Amygdala (tissue), 56 donors: ENCODE measurements at regions not wholly inside any gene's neighbourhood (a gene's known extent, or its start where the extent isn't known, plus 50 kb on each side); places are given as distances from the start of the nearest gene placed in this dataset.
"Not testable (repeated sequence)": the region's sequence is repeated elsewhere in the genome, so short reads cannot be mapped to it uniquely, and the experiment has no call there.

Source experiments
- DNase-seq, 56 donors: peaks; one replicate each; lab custom pipeline; 2025; lab: John Stamatoyannopoulos, UW

DNA sequence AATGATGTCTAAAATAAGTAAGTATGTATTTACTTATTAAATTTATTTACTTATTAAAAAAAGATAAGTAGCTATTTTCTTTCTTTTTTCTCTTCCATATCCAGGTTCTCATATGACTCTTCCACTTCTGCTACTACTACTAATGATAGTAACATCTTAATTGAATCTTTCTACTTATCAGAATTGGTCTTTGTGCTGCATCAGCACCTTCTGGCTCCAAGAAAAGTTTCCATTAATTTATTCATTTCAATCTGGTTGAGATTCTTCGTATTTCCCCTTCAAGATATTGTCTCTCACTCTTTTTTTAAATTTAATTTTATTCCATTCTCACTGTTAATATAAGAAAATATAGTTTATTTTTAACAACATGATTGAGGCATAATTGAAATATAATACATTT, 1675.4 kb downstream of the DPP10 start:
- no peak for DNase-seq

DNA sequence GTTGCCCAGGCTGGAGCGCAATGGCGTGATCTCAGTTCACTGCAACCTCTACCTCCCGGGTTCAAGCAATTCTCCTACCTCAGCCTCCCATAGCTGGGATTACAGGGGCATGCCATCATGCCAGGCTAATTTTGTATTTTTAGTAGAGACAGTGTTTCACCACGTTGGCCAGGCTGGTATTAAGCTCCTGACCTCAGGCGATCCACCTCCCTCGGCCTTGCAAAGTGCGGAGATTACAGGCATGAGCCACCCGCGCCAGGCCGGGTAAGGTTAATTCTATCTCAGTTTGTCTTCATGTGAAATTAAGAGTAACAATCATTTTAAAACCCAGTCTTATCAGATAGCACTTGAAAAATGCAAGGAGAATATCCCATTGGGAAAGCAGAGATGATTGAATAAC, 1681.7 kb upstream of the DDX18 start:
- no peak for DNase-seq

DNA sequence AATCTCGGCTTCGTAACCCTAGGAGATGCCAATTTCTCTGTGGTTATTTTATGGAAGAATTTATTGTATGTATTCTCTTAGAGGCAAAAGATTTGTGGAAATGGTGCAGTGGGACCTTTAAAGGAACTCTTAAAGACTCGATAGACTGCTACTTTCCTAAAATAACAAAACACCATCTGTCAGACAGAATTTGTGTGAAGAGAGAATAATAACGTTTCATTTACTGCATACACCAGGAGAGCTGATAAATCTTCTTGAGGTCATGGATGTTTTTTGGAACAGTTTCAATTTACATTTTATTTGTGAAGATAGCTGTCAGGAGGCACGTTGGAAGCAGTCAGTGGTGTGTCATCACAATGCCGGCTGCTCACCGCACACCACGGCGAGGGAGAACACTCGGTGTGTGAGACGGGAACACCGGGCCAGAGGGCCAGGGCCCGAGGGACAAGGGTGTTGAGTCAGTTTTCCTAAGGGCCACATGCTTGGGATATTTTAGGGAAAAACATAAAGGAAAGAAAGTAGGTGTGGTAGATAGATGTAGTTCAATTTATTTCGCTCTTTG, 1681.0 kb upstream of the DDX18 start:
- DNase-seq: peak in 2 of 56 donors; percentile 4 to 26

DNA sequence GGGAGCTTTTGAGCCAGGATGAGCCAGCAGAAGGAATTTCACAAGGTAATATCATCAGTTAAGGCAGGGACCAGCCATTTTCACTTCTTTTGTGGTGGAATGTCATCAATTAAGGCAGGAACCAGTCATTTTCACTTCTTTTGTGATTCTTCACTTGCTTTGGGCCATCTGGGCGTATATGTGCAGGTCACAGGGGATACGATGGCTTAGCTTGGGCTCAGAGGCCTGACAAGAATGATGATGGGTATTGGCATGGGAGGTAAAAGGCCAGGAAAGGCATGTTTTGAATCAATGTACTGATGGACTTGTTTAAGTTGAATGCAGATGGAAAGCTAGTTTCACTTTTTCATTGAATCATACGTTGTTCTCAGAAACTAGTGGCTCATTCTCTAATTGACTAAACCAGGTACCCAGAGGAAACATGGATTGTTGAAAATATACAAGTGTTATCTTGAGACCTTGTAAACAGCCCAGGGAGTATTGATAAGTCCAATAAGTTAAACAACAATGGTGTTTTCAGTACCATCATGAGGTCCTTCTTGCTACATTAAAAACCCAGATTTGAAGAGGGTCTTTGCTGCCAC, 1672.5 kb upstream of the DDX18 start:
- DNase-seq: no peak

DNA sequence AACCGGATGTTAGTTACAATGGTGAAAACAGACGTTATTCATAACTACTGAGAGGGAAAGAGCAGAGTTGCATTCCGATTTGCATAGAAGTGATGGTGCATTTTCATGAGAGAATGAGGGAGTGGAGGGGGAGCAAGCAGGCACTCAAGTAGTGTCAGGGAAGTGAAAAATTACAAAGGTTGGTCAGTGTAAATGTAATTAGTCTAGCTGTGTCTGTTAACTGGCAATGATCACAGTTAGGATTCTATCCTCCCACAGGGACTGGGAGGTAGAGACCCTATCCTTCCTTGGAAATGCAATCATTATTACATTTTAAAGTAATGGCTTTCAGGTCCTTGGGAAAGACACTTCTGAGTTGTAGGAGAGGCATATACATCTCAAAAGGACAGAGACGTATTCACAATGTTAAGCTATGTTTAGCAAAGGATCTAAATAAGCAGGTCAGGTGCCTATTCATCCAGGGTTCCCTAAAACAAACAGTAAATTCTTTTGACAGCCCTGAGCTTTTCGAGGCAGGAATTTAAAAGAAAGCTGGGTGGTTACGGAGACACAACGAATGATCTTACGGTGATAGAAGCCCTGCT, 1671.8 kb upstream of the DDX18 start:
- DNase-seq: no peak

DNA sequence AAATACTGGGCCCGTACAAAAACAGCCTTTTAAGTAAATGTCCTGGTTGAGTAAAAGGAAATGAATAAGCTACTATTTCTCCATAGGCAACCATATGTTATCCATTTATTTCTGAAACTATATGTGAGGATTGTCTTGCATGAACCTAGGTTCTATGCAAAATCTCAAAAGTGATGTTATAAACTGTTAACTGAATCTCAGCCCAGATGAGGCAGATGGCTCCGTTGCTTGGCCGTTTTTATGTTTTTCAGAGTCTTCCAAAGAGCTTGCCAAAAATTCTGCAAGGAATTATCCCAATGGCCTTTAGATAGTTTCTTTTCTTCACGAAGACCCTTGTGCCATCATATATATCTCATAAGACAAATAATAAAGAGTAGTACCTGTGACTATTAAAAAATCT, 1669.5 kb upstream of the DDX18 start:
- DNase-seq: no peak

DNA sequence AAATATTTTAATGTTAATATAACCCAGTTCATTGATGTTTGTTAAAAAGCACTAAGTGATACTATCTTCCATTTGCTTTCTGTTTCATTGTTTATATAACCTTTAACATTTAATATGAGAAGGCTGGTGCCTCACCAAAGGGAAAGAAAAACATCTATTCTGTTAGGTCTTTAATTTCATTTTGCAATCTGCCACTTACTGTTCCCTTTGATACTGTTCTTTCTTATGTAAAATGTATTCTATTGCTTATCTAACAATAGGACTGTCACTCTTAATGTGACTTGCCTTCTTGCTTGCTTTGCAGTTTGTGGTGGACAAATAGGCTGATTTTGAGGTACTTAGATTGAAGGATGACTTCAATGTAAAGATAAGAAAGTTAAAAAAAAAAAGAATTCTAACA, 1666.1 kb upstream of the DDX18 start:
- no peak for DNase-seq

DNA sequence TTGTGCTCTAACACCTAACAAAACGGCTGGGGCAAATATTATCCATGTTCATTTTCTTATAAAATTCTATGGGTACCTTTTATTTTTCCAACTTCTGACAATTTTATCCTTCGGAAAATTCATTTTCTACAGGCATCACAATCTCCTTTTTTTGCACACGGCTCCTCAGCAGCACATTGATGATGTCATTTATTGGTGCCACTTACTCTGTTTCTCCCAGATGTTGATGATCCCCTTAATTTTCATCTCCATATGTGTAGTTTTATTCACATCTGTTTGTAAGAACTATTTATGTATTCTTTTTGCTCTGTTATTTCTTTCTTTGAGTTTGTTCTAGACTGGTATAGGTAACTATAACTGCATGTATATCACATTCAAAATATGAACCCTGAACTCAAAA, 1660.8 kb upstream of the DDX18 start:
- no peak for DNase-seq

DNA sequence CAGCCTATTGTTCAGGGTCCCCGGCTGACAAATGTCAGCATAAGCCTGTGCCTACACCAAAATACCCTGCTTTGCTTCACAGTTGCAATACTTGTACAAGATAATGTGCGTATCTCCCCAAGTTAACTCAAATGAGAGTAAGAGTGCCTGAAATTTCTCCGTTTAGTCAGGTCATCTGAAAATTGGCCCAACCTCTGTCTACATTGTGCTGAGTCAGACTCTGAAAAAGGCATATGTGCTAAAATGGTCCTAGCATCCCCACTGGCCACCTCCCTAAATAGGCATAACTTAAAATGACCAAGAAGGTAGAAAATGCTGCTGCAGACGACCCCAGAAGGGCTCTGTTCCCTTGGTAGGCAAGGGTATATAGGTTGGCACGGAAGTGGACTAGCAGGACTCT, 1653.8 kb upstream of the DDX18 start:
- DNase-seq: no peak

DNA sequence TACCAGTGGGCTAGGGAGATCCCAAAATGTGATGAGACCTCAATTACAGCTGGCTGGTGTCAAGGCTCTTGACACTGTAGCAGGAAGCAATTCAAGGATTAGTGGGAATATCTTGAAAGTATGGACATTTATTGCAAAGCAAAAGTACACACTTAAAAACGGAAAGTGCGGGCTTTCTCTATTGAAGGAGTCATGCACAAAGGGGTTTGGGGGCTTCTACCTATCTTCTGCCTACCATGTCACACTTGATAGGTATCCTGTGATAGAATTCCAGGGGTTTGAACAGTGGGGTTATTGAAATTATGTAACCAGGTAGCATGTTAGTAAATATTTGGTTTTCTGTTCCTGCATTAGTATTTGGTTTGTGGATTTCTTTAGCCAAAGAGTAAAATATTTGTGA, 1652.1 kb upstream of the DDX18 start:
- DNase-seq: no peak

DNA sequence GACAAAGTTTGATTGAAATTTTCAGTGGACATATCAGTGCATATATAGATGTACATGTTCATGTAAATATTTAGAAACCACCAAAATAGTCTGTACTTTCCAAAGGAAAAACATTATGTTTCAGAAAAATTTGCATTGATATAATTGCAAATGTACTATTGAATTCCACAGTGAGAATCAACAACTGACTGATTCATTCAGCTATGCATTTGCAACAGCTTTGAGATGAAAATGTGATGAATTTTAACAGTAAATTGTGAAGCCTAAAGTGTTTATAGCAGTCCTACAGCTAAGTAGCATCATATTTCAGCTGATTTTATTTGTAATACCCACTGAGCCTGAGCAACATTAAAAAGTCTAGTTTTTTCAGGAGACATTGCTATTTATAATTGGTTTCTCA, 1647.4 kb upstream of the DDX18 start:
- peak in 1 of 56 donors; percentile 8 for DNase-seq

DNA sequence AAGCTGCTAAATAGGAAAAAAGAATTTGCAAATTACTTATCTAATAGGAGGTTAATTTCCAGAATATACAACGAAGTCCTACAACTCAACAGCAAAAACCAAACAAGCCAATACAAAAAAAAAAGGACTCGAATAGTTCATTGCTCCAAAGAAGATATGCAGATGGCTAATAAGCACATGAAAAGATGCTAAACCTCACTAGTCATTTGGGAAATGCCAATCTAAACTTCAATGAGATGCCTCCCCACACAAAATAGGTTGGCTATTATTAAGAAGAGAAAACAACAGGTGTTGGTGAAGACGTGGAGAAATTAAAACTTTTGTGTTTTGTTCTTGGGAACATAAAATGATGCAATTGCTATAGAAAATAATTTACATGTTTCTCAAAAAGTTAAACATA, 1634.4 kb upstream of the DDX18 start:
- no peak for DNase-seq

DNA sequence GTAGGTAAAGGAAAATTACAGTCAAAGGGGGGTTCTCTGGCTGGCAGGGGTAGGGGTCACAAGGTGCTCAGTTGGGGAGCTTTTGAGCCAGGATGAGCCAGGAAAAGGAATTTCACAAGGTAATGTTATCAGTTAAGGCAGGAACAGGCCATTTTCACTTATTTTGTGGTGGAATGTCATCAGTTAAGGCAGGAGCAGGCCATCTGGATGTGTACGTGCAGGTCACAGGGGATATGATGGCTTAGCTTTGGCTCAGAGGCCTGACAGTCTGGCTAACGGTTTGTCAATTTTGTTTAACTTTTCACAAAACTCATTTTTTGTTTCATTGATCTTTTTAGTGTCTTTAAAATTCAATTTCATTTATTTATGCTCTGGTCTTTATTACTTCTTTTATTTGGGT, 1623.8 kb upstream of the DDX18 start:
- DNase-seq: not testable (repeated sequence)

DNA sequence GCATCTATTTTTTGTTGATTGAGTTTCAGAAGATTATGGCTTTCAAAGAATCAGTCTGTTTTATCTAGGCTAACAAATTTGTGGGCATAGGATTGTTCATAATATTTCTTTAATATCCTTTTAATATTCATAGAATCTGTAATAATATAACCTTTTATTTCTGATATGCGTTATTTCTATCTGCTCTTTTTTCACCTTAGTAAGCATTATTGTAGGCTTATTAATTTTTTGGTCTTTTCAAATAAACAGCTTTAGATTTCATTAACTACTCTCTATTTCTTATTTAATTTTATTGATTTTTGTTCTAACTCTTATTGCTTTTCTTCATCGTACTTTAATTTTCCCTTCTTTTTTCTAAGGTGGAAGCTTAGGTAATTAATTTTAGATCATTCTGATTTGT, 1614.4 kb upstream of the DDX18 start:
- no peak for DNase-seq

DNA sequence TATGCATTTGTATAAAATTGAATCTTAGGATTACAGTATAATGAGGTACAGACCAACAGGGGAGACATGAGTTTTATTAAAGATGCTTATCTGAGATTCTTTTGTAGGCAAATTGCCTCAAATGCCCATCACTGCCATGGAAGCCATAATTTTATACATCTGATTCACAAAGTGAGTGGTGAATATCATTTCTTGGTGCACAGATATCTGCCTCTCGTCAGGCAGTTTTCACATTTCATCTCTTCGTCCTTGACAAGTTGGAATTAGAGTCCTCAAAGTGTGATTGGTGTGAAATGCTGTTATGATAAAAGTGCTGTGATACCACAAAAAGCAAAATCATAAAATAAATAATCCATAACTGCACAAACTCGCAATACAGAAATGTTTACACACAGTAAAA, 1602.8 kb upstream of the DDX18 start:
- DNase-seq: no peak

DNA sequence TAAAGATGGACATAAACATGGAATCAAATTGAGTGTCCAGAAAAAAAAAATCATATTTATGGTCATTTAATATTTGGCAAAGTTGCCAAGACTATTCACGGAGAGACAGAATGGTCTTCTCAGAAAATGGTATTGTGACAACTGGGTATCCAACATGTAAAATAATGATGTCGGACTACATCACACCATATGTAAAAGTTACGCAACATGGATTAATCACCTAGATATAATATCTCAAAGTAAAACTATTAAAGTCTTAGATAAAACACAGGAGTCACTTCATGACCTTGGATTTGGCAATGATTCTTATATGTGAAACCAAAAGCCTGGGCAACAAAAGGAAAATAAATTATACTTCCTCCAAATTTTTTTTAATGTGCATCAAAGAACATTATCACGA, 1591.7 kb upstream of the DDX18 start:
- DNase-seq: no peak

DNA sequence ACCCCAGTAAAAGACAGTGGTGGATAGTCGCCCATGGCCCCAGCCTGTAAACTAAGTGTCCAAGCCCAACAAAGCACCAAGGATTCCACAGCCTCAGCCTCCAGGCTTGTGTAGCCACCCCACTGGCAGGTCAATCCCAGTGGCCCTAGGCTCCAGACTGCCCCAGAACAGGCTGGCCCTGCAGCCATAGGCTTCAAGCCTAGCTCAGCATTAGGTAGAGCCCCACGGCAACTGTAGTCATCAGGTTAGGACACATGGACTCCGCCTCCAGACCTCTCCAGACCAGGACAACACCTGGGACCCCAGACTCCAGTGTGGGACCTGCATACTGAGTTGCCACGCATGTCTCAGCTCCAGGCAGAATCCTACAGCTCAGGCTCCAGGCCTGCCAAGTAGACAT, 1590.6 kb upstream of the DDX18 start:
- DNase-seq: no peak

DNA sequence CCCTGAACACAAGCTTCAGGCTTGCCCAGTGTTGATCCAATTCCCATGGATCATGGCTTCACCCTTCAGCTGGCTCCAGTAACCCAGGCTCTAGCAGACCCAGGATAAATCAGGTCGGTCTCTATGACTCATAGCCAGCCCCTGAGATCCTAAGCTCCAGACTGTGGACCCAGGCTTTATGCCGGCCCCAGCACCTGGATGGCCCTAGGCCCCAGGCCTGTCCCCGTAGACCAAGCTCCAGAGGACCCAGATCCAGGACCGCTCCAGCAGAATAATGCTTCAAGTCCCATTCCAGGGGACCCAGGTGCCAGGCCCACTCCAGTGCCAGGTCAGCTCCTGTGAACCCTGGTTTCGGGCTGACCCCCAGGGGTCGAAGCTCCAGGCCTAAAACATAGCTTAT, 1589.9 kb upstream of the DDX18 start:
- DNase-seq: no peak

DNA sequence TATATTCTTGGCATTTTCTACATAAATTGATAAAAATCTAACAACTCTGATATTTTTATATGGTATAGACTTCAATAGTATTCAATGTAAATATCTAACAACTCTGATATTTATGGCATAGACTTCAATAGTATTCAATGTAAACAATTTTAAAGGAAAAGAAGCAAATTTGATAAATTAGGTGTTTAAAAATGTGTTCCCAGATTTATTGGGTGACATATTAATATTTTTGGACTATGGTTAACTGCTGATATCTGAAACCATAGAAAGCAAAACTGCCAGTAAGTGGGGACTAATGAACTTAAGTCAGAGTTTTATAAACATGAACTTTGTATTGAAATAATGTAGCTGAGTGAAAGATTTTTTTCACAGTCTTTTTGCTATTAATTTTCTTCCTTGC, 1576.0 kb upstream of the DDX18 start:
- no peak for DNase-seq

DNA sequence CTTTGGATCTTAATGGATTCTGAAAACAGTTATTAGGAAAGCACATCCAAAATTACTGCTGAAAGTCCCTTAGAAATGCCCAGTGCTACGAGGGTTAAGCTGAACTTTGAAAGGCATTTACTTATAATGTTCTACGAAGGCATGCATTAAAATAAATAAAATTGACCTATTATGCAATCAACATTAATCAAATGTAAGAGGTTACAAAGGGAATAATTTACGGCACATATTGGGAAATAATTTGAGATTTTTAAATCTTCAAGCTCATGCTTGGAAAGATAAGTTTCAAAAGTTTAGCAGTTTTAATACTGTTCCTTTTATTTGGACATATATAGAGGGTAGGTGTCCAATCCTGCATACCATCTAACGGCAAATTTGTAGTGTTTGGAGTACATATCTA, 1564.1 kb upstream of the DDX18 start:
- no peak for DNase-seq

DNA sequence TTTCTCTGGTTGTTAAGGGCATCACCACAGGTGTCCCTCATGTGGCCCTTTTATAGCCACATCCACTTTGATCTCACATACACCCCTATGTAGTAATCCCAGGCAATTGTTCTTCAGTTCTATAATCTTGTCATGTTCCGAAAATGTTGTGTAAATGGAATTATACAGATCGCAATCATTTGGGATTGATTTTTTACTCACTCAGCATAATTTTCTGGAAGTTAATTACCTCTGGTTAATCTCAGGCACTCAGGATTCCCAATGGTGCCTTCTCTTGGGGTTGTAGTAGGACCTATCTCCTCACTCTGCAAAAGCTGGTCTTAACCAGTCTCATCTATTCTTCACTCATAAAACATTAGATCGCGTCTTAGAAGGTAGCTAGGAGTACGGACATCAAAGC, 1549.6 kb upstream of the DDX18 start:
- no peak for DNase-seq

DNA sequence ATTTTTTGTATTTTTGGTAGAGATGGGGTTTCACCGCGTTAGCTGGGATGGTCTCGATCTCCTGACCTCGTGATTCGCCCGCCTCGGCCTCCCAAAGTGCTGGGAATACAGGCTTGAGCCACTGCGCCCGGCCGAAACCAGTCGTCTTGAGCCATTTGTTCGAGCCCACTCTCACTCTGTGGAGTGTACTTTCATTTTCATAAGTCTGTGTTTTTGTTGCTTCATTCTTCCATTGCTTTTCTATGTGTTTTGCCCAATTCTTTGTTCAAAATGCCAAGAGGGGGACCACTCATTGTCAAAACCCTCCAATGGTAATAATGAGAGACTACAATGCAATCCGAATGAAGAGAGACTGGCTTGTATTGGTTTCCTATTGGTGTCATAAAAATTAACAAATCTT, 1545.5 kb upstream of the DDX18 start:
- no peak for DNase-seq

DNA sequence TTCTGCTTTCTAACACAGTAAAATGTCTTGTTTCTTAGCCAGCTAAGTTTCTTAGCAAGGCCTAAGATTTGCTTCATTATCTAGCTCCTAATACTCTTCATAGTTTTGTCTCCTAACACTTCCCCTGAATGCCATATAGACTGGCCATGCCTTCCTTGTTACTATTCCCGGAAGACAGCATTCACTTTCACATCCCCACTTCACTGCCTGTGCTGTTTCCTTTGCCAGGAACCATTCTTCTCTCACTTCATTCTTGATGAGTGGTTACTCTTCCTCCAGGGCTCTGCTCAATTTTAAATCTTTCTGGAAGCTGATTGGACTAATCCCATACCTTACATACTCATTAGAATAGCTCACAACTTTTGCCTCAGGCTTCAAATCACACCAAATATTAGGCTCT, 1510.2 kb upstream of the DDX18 start:
- DNase-seq: no peak
